Upper lobe of right lung (tissue), 1 donor: ENCODE measurements at regions not wholly inside any gene's neighbourhood (a gene's known extent, or its start where the extent isn't known, plus 50 kb on each side); places are given as distances from the start of the nearest gene placed in this dataset.

ENCODE experiments used
- ATAC-seq: fragments of 200-7000 bp; cut with Tn5 transposase; one replicate; pipeline ENCODE4 v1.9.1; 2020; ENCODE audit warnings: mild to moderate bottlenecking, moderate library complexity
- DNase-seq: peaks from one replicate; pipeline ENCODE4 v3.0.0-alpha.2; 2020
- H3K27ac ChIP-seq: fragments of 200-600 bp; one replicate; pipeline ENCODE4 v1.8.0; 2022
- H3K27me3 ChIP-seq: fragments of 200-600 bp; one replicate; pipeline ENCODE4 v1.8.0; 2022; ENCODE audit warnings: mild to moderate bottlenecking
- H3K36me3 ChIP-seq: fragments of 200-600 bp; one replicate; pipeline ENCODE4 v1.8.0; 2022
- H3K4me1 ChIP-seq: fragments of 200-600 bp; one replicate; pipeline ENCODE4 v1.8.0; 2022
- H3K4me3 ChIP-seq: fragments of 200-600 bp; one replicate; pipeline ENCODE4 v1.8.0; 2022; ENCODE audit warnings: mild to moderate bottlenecking
- H3K9me3 ChIP-seq: fragments of 200-600 bp; one replicate; pipeline ENCODE4 v1.8.0; 2022
- intact Hi-C: fragments of 100-400 bp; cut with DNase I; formaldehyde crosslinking; loops from one replicate; pipeline ENCODE4 v1.11.0; 2022
- TF ChIP-seq, protein P1 (sequence below): fragments of 200-600 bp; IDR thresholded peaks from one replicate; pipeline ENCODE4 v1.8.0; 2022; ENCODE audit warnings: antibody characterized with exemption
- donor health status: DM: no; HTN: yes; CAD: no; lungs with severe emphysema.

DNA sequence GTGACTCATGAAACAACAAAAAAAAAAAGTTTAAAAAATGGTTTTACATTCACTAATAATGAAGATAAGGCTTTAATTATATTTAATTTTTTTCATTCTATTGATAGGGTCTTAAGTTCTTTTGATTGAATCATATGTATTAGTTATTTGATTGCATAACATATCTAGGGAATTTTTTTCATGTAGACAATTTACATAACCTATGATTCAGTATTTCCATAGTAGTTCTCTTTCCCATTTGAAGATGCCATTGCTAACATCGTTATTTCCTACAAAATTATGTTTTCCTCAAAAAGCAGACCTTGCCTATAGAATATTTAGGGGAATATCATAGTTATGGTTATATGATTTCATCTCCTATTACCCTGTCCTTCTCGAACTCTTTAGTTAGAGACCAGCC, 463.4 kb downstream of the TFAP2B start:
- no peaks in the 10 kb centered on the region for H3K27me3 ChIP-seq
- ATAC-seq (no peak), DNase-seq (no peak)
- H3K36me3 ChIP-seq = no peaks in the 10 kb centered on the region
- H3K27ac ChIP-seq = no peak overlapping the region
- TF ChIP-seq, protein P1, sequence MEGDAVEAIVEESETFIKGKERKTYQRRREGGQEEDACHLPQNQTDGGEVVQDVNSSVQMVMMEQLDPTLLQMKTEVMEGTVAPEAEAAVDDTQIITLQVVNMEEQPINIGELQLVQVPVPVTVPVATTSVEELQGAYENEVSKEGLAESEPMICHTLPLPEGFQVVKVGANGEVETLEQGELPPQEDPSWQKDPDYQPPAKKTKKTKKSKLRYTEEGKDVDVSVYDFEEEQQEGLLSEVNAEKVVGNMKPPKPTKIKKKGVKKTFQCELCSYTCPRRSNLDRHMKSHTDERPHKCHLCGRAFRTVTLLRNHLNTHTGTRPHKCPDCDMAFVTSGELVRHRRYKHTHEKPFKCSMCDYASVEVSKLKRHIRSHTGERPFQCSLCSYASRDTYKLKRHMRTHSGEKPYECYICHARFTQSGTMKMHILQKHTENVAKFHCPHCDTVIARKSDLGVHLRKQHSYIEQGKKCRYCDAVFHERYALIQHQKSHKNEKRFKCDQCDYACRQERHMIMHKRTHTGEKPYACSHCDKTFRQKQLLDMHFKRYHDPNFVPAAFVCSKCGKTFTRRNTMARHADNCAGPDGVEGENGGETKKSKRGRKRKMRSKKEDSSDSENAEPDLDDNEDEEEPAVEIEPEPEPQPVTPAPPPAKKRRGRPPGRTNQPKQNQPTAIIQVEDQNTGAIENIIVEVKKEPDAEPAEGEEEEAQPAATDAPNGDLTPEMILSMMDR = no peak
- no peak overlapping the region for H3K4me3 ChIP-seq
- no peaks in the 10 kb centered on the region for H3K9me3 ChIP-seq
- intact Hi-C loops = no loop called here
- H3K4me1 ChIP-seq = no peaks in the 10 kb centered on the region

DNA sequence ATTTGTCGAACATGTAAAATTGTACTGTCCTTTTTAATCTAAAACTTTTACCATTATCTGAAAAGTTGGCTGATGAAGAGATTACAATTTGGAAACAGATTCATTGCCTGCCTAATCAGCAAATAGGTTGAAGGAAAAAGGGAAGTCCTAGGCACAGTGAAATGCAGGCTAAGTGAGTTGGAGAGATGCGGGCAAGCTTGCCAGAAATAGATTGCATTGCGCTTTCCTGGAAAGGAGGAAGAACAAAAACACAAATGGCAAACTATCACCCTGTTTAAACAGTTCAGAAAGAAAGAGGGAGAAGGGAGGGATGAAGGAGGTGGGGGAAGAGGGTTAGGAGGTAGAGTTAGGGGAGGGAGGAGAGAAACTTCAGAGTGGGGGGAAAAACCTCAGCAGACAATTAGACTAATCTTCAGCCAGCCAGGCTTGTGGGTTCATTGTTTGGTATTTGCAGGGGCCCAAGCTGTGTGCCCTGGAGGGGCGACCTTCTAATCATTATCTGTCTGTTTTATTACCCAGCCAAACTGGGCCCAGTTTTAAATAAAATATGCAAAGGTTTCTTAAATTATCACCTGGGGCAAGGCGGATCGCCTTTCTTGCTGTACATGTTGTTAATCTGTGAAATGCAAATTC, 465.2 kb downstream of the TFAP2B start:
- Histone ChIP-seq H3K4me3 (no peak overlapping the region), H3K9me3 (no peaks in the 10 kb centered on the region), H3K36me3 (no peaks in the 10 kb centered on the region), H3K27me3 (no peaks in the 10 kb centered on the region), H3K4me1 (no peaks in the 10 kb centered on the region), H3K27ac (no peak overlapping the region)
- intact Hi-C loops = no loop called here
- ATAC-seq (peak; percentile 61), DNase-seq (no peak)
- TF ChIP-seq, protein P1 = no peak

DNA sequence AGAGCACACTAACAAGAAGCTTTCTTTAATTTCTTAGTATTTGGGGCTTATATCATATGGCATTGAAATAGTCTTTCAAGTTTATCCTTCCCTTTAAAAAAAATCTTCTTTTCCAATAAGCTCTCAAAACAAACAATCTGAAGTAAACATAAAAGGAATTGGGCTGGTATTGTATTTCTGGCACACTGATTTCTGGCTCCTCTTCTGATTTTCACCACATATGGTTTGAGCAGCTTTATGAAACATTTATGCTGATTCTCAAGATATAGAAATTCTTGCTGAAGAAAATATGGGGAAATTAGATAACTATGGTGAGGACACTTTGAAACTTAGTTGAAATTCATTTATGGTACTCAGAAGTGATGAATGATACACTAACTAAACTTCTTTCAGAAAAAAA, 467.2 kb downstream of the TFAP2B start:
- TF ChIP-seq, protein P1 = no peak
- intact Hi-C loops = no loop called here
- Histone ChIP-seq H3K9me3 (no peaks in the 10 kb centered on the region), H3K27me3 (no peaks in the 10 kb centered on the region), H3K36me3 (no peaks in the 10 kb centered on the region), H3K4me1 (no peaks in the 10 kb centered on the region), H3K27ac (no peak overlapping the region), H3K4me3 (no peak overlapping the region)
- no peak for DNase-seq
- ATAC-seq = no peak

DNA sequence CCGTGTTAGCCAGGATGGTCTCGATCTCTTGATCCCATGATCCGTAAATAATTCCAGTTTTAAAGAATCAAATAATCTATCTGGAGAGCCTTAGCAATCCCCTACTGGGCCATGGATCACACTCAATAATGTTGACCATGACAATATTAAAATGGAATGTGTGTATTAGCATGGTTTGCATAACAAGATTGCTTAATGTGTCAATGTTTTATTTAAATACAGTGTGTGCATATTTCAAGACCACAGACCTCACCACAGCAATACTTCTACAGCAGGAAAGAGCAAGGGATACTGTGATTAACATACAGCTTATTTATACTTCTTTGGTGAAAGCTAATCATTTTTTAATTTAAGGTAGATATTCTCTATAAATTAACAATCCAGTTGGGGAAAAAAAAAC, 470.4 kb downstream of the TFAP2B start:
- no peak for DNase-seq
- no peak for ATAC-seq

DNA sequence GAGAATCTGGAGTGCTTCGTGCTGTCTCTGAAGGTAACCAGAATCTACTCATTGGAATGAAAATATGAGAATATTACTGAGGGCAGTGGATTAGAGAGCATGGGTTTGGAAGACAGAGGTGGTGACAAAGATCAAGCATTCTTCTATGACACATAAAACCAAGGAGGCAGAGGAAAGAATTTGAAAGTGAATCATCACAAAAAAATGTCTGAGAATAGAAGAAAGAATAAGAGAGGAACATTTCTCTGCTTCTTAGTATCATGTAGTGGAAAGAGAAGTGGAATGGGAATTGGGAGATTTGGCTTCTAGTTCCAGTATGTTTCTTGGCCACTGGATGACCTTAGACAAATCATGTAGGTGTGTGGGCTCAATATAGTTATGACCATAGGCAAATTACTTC, 474.0 kb downstream of the TFAP2B start:
- H3K36me3 ChIP-seq = no peaks in the 10 kb centered on the region
- intact Hi-C loops = no loop called here
- H3K27ac ChIP-seq = no peak overlapping the region
- H3K4me3 ChIP-seq = no peak overlapping the region
- TF ChIP-seq, protein P1 = no peak
- ATAC-seq (no peak), DNase-seq (no peak)
- H3K27me3 ChIP-seq = no peaks in the 10 kb centered on the region
- no peaks in the 10 kb centered on the region for H3K4me1 ChIP-seq
- H3K9me3 ChIP-seq = no peaks in the 10 kb centered on the region

More for the DNA sequence above, 470.4 kb downstream of the TFAP2B start:
- no peaks in the 10 kb centered on the region for H3K4me1 ChIP-seq
- intact Hi-C loops = no loop called here
- no peak overlapping the region for H3K4me3 ChIP-seq
- H3K9me3 ChIP-seq = no peaks in the 10 kb centered on the region
- TF ChIP-seq, protein P1 = no peak
- H3K36me3 ChIP-seq = no peaks in the 10 kb centered on the region
- no peak overlapping the region for H3K27ac ChIP-seq
- H3K27me3 ChIP-seq = no peaks in the 10 kb centered on the region
